Urothelium cell line (cell line): ENCODE measurements at regions not wholly inside any gene's neighbourhood (a gene's known extent, or its start where the extent isn't known, plus 50 kb on each side); places are given as distances from the start of the nearest gene placed in this dataset.

Experiments
- DNase-seq: peaks from one replicate; pipeline ENCODE4 v3.0.0; 2011; ENCODE audit warnings: low spot score, mixed read lengths
- FAIRE-seq: peaks from 2 replicates; lab custom pipeline; 2011; peaks lifted over from hg19 to GRCh38; lab: Jason Lieb, UNC

GRCh38 chr7:70953331-70953741 lies 178.6 kb upstream of the GALNT17 start:
- FAIRE-seq = no peak

GRCh38 chr7:70953796-70954195 lies 178.1 kb upstream of the GALNT17 start:
- no peak for FAIRE-seq
- no peak for DNase-seq

More at GRCh38 chr7:70953331-70953741, 178.6 kb upstream of the GALNT17 start:
- DNase-seq = no peak

GRCh38 chr7:70972693-70973092 lies 159.3 kb upstream of the GALNT17 start:
- FAIRE-seq = no peak

GRCh38 chr7:70975754-70976153 lies 156.2 kb upstream of the GALNT17 start:
- no peak for FAIRE-seq

More at GRCh38 chr7:70972693-70973092, 159.3 kb upstream of the GALNT17 start:
- no peak for DNase-seq

GRCh38 chr7:70986297-70986696 lies 145.6 kb upstream of the GALNT17 start:
- FAIRE-seq (no peak), DNase-seq (no peak)

More at GRCh38 chr7:70975754-70976153, 156.2 kb upstream of the GALNT17 start:
- DNase-seq = no peak

- FAIRE-seq = no peak
These were observed 137.8 kb upstream of the GALNT17 start for GRCh38 chr7:70994176-70994575.

GRCh38 chr7:70997261-70997660 lies 134.7 kb upstream of the GALNT17 start:
- DNase-seq = no peak
- no peak for FAIRE-seq

More at GRCh38 chr7:70994176-70994575, 137.8 kb upstream of the GALNT17 start:
- no peak for DNase-seq

- DNase-seq = no peak
- no peak for FAIRE-seq
These were observed 126.8 kb upstream of the GALNT17 start for GRCh38 chr7:71005109-71005508.

GRCh38 chr7:71009636-71010035 lies 122.3 kb upstream of the GALNT17 start:
- FAIRE-seq (no peak), DNase-seq (no peak)

- FAIRE-seq = no peak
- no peak for DNase-seq
These were observed 116.6 kb upstream of the GALNT17 start for GRCh38 chr7:71015252-71015900.

GRCh38 chr7:71016401-71016800 lies 115.5 kb upstream of the GALNT17 start:
- FAIRE-seq (no peak), DNase-seq (no peak)

- no peak for FAIRE-seq
These were observed 114.3 kb upstream of the GALNT17 start for GRCh38 chr7:71017602-71018001.

GRCh38 chr7:71019706-71020105 lies 112.2 kb upstream of the GALNT17 start:
- DNase-seq (no peak), FAIRE-seq (no peak)

More at GRCh38 chr7:71017602-71018001, 114.3 kb upstream of the GALNT17 start:
- DNase-seq = no peak

- no peak for FAIRE-seq
- DNase-seq = no peak
These were observed 110.8 kb upstream of the GALNT17 start for GRCh38 chr7:71021131-71021530.

GRCh38 chr7:71026680-71027079 lies 105.3 kb upstream of the GALNT17 start:
- FAIRE-seq = no peak
- DNase-seq = no peak

GRCh38 chr7:71034243-71034642 lies 97.7 kb upstream of the GALNT17 start:
- FAIRE-seq (no peak), DNase-seq (no peak)

GRCh38 chr7:71042591-71042990 lies 89.4 kb upstream of the GALNT17 start:
- no peak for FAIRE-seq

GRCh38 chr7:71050492-71050891 lies 81.5 kb upstream of the GALNT17 start:
- DNase-seq (no peak), FAIRE-seq (no peak)

More at GRCh38 chr7:71042591-71042990, 89.4 kb upstream of the GALNT17 start:
- DNase-seq = no peak

- no peak for DNase-seq
- FAIRE-seq = no peak
These were observed 76.4 kb upstream of the GALNT17 start for GRCh38 chr7:71055504-71055903.

GRCh38 chr7:71077743-71078476 lies 54.0 kb upstream of the GALNT17 start:
- DNase-seq (no peak), FAIRE-seq (no peak)
